OCI-LY3 (cell line): ENCODE measurements at regions not wholly inside any gene's neighbourhood (a gene's known extent, or its start where the extent isn't known, plus 50 kb on each side); places are given as distances from the start of the nearest gene placed in this dataset.

Source experiments
- H2AFZ ChIP-seq: fragments of 200-600, 300-600 bp; shearing (Covaris generic); 2 replicates; pipeline ENCODE4 v1.6.0; 2014; ENCODE audit warnings: antibody characterized with exemption, low read depth, low read length
- H3K27ac ChIP-seq: fragments of 200-600, 300-600 bp; sonication (generic); 2 replicates; pipeline ENCODE4 v1.5.1; 2014; ENCODE audit warnings: mild to moderate bottlenecking, low read length, moderate library complexity, mixed read lengths
- H3K27me3 ChIP-seq: fragments of 200-600, 300-600 bp; sonication (generic); 2 replicates; pipeline ENCODE4 v1.6.1; 2014; ENCODE audit warnings: low read depth, low read length, mixed read lengths
- H3K36me3 ChIP-seq: fragments of 200-600, 300-600 bp; sonication (generic); replicated peaks from 2 replicates; pipeline ENCODE3; 2014; ENCODE audit warnings: low read depth, low read length, mixed read lengths
- H3K4me1 ChIP-seq: fragments of 300-600, 200-600 bp; sonication (generic); 2 replicates; pipeline ENCODE4 v1.6.1; 2014; ENCODE audit warnings: low read length, mixed read lengths
- H3K4me2 ChIP-seq: fragments of 200-600, 300-600 bp; sonication (generic); 2 replicates; pipeline ENCODE4 v1.6.1; 2014; ENCODE audit warnings: low read length, mixed read lengths
- H3K4me3 ChIP-seq: fragments of 300-600, 200-600 bp; sonication (generic); 2 replicates; pipeline ENCODE4 v1.5.1; 2014; ENCODE audit warnings: antibody characterized with exemption, mild to moderate bottlenecking, low read length, moderate library complexity
- H3K79me2 ChIP-seq: fragments of 300-600, 200-600 bp; shearing (Covaris generic); 2 replicates; pipeline ENCODE4 v1.6.1; 2014; ENCODE audit warnings: mild to moderate bottlenecking, low read length, mixed read lengths
- H3K9ac ChIP-seq: fragments of 300-600, 200-600 bp; shearing (Covaris generic); 2 replicates; pipeline ENCODE4 v1.6.0; 2014; ENCODE audit warnings: mild to moderate bottlenecking, low read length, moderate library complexity
- H3K9me3 ChIP-seq: fragments of 200-600, 300-600 bp; shearing (Covaris generic); 2 replicates; pipeline ENCODE4 v1.6.1; 2014; ENCODE audit warnings: low read length, mixed read lengths; ENCODE audit not compliant: insufficient read depth
- H4K20me1 ChIP-seq: fragments of 200-600, 300-600 bp; sonication (generic); 2 replicates; pipeline ENCODE4 v1.6.1; 2016; ENCODE audit warnings: low read length, mixed read lengths; ENCODE audit not compliant: insufficient read depth
- EZH2phosphoT487 ChIP-seq: fragments of 200-600 bp; shearing (Covaris generic); IDR thresholded peaks from 2 replicates; pipeline ENCODE4 v1.6.1; 2018; ENCODE audit warnings: antibody characterized with exemption, mixed run types, low read depth
- TF ChIP-seq, protein P1 (sequence below): fragments of 200-600, 300-600 bp; sonication (generic); IDR thresholded peaks from 2 replicates; pipeline ENCODE4 v1.5.1; 2014; ENCODE audit warnings: antibody characterized with exemption, low read length, low read depth

DNA sequence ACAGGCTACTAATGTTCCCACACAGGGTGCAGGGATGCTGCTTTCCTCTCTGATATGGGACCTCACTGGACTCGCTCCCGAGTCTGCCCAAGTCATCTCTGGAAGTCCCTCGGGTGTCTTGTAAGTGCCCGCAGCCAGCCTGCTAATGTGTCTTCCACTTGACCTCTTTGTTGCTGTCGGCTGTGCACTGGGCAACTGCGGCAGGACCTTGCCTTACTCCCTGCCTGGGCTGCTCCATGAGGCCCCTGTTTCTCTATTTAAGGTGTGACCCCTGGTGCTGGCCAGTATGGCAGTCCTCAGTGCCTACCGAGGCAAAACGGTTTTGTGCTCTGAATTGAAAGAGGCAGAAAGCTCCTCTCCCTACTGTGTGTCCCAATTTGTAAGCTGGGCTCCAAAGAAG lies 88.8 kb upstream of the DUSP5 start:
- H3K4me2 ChIP-seq: peak overlapping the region; percentile 92; the same call in 1 of the 2 replicates
- no peaks in the 10 kb centered on the region; the same call in 1 of the 2 replicates for H3K9me3 ChIP-seq
- H3K79me2 ChIP-seq: no peaks in the 10 kb centered on the region
- H2AFZ ChIP-seq: no peak overlapping the region
- TF ChIP-seq EZH2phosphoT487: no peak
- TF ChIP-seq, protein P1, sequence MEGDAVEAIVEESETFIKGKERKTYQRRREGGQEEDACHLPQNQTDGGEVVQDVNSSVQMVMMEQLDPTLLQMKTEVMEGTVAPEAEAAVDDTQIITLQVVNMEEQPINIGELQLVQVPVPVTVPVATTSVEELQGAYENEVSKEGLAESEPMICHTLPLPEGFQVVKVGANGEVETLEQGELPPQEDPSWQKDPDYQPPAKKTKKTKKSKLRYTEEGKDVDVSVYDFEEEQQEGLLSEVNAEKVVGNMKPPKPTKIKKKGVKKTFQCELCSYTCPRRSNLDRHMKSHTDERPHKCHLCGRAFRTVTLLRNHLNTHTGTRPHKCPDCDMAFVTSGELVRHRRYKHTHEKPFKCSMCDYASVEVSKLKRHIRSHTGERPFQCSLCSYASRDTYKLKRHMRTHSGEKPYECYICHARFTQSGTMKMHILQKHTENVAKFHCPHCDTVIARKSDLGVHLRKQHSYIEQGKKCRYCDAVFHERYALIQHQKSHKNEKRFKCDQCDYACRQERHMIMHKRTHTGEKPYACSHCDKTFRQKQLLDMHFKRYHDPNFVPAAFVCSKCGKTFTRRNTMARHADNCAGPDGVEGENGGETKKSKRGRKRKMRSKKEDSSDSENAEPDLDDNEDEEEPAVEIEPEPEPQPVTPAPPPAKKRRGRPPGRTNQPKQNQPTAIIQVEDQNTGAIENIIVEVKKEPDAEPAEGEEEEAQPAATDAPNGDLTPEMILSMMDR: no peak
- no peaks in the 10 kb centered on the region for H3K36me3 ChIP-seq
- peak overlapping the region; percentile 90 for H3K27ac ChIP-seq
- H4K20me1 ChIP-seq: no peaks in the 10 kb centered on the region
- H3K4me1 ChIP-seq: peaks cover 62% of the 10 kb centered on the region
- H3K4me3 ChIP-seq: no peak overlapping the region
- no peaks in the 10 kb centered on the region for H3K27me3 ChIP-seq
- H3K9ac ChIP-seq: peak overlapping the region; percentile 45; the same call in 1 of the 2 replicates

DNA sequence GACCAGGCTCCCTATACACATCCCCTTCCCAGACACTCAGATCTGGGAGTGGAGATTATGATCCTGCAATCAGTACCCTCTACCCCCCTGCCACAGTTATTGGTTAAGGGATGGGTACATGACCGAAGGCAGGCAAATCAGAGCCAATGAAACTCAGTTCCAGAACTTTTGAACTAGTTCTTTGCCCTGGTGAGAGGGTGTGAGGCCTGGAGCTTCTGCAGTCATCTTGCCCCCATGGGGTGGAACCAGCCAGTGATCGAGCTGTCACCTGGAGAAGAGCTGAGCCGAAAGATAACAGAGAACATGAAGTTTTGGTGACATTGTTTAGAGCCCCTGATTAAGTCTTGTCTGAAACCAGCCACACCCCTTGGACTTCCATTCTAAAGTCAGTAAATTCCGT lies 88.2 kb upstream of the DUSP5 start:
- Histone ChIP-seq H3K4me1 (peaks cover 68% of the 10 kb centered on the region), H3K9ac (peak overlapping the region; percentile 45; the same call in 1 of the 2 replicates), H3K36me3 (no peaks in the 10 kb centered on the region), H3K79me2 (no peaks in the 10 kb centered on the region), H3K9me3 (no peaks in the 10 kb centered on the region; the same call in 1 of the 2 replicates), H3K4me2 (peak overlapping the region; percentile 92), H3K4me3 (peak overlapping the region; percentile 29), H3K27me3 (no peaks in the 10 kb centered on the region), H3K27ac (peak overlapping the region; percentile 90), H4K20me1 (no peaks in the 10 kb centered on the region), H2AFZ (no peak overlapping the region)
- TF ChIP-seq, protein P1: no peak
- no peak for TF ChIP-seq EZH2phosphoT487

DNA sequence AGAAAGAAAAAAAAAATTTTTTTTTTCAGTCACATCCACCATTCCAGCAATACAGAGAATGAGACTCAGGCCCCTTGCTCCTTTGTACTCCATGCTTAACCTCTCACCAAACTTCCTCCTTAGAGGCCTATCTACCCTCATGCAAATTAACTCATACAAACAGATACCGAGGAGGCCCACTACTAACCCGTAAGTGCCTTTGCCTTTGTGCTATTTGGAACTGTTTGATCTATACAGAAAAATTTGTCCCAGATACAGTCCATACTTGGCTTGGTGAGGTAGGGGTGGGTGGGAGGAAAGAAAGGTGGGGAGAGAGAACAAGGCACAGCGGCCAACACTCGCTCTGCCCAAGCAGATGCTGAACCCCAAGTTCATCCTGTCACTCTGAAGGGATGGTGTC lies 87.8 kb upstream of the DUSP5 start:
- no peaks in the 10 kb centered on the region for H3K27me3 ChIP-seq
- TF ChIP-seq EZH2phosphoT487: no peak
- TF ChIP-seq, protein P1: no peak
- H3K4me1 ChIP-seq: peaks cover 72% of the 10 kb centered on the region
- peak overlapping the region; percentile 56 for H3K4me3 ChIP-seq
- no peaks in the 10 kb centered on the region for H4K20me1 ChIP-seq
- H2AFZ ChIP-seq: no peak overlapping the region
- H3K9me3 ChIP-seq: no peaks in the 10 kb centered on the region; the same call in 1 of the 2 replicates
- H3K36me3 ChIP-seq: no peaks in the 10 kb centered on the region
- H3K27ac ChIP-seq: peak overlapping the region; percentile 90
- H3K79me2 ChIP-seq: no peaks in the 10 kb centered on the region
- H3K9ac ChIP-seq: peak overlapping the region; percentile 77
- peak overlapping the region; percentile 92 for H3K4me2 ChIP-seq

DNA sequence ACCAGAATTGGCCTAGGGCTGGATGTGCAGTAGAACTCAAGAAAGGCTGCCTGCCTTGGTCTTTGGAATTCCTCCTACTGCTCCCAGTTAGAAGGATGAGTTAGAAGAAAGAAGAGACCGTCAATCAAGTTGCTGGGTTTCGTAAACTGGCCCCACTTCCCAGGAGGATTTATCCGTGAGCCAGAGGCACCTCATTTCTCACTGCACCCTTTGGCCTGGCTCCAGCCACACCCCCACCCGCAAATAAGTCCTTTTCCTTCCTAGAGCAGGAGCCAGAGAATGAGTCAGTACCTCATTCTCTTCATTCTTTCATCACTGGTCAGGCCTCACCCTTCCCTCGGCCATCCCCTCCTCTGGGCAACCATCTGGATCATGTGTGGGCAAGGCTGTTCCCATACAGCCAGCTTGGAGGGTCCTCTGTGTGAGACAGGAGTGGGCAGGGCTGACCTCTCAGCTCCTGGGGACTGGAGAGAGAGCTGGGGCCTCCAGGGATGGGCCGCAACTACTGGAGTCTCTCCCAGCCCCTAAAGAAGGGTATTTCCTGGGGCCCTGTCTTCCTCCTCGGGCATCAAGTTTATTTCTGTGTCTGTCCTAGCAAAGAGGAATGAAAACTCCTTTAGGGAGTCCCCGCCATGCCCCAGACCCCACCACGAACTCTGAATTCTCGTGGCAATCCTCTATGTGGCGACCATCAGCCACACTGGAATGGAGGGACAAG lies 87.2 kb upstream of the DUSP5 start:
- Histone ChIP-seq H4K20me1 (no peaks in the 10 kb centered on the region), H3K4me2 (peak overlapping the region; percentile 92), H3K36me3 (no peaks in the 10 kb centered on the region), H3K9ac (peak overlapping the region; percentile 77), H3K9me3 (no peaks in the 10 kb centered on the region; the same call in 1 of the 2 replicates), H3K27ac (peak overlapping the region; percentile 90), H3K79me2 (no peaks in the 10 kb centered on the region), H3K4me3 (peak overlapping the region; percentile 56), H3K4me1 (peaks cover 78% of the 10 kb centered on the region), H2AFZ (no peak overlapping the region), H3K27me3 (no peaks in the 10 kb centered on the region)
- TF ChIP-seq, protein P1: no peak
- no peak for TF ChIP-seq EZH2phosphoT487
